ENCODE measurements at regions not wholly inside any gene's neighbourhood (a gene's known extent, or its start where the extent isn't known, plus 50 kb on each side); places are given as distances from the start of the nearest gene placed in this dataset.

DNA sequence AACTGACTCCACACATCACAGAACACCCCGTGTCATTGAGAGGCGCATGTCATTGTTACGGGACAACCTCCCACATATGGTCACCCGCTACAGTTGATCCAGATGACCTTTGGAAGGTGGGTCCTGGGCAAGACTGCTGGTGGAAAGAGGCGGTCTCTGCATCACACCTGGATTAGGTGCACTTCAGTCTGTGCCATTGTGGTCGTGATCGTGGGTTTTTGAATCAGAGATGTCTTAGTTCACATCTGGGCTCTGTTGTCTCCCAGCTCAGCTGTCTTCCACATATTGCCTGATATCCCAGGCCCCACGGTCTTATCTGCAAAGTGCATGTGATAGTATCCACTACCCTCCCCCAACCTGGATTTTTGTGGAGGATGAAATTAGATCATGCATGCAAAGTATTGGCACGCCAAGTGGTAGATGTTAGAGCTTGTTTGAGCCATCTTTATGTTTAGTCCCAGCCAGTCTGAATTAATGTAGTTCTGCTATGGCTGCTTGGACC, 208.7 kb upstream of the FOXN3 start:
- H3K4me3 ChIP-seq (ENCODE audit: low read depth, poor library complexity, severe bottlenecking) = no peak overlapping the region
- DNase-seq (ENCODE audit: low spot score in 2 of 2) = no peak
- TF ChIP-seq POLR2A (IDR thresholded peaks at IDR 0.05) = no peak
- TF ChIP-seq, protein P1, sequence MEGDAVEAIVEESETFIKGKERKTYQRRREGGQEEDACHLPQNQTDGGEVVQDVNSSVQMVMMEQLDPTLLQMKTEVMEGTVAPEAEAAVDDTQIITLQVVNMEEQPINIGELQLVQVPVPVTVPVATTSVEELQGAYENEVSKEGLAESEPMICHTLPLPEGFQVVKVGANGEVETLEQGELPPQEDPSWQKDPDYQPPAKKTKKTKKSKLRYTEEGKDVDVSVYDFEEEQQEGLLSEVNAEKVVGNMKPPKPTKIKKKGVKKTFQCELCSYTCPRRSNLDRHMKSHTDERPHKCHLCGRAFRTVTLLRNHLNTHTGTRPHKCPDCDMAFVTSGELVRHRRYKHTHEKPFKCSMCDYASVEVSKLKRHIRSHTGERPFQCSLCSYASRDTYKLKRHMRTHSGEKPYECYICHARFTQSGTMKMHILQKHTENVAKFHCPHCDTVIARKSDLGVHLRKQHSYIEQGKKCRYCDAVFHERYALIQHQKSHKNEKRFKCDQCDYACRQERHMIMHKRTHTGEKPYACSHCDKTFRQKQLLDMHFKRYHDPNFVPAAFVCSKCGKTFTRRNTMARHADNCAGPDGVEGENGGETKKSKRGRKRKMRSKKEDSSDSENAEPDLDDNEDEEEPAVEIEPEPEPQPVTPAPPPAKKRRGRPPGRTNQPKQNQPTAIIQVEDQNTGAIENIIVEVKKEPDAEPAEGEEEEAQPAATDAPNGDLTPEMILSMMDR (IDR thresholded peaks at IDR 0.05) = no peak
- intact Hi-C loops (cut with DNase I; ENCODE audit: low total_unique reads) = no loop called here
- 62 to 75% methylated on average over 9 of the region's 9 CpGs for WGBS, 2 donors

DNA sequence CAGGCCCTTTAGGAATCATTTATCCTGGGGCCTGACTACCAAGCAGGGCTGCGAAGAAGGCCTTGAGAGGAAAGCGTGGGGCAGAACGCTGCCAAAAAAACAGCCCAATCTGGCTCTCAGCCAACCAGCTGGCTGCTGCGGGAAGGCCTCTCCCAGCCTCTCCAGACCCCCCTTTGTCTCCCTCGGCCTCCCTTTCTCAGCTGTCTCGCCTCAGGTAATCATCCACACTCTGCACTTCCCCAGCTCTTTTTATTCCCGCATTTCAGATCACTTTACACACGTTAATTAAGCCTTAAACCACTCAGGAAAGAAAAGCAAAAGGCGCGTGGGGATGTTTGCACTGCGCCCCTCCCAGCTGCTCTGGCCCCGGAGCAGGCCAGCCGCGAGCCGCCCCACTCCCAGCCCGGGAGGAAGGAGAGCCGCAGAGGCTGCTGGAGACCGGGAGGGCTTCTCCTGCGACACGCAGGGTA, 208.2 kb upstream of the FOXN3 start:
- DNase-seq (ENCODE audit: low spot score in 2 of 2) = no peak
- 47 to 59% methylated on average over 20 of the region's 20 CpGs for WGBS, 2 donors
- TF ChIP-seq POLR2A (IDR thresholded peaks at IDR 0.05) = no peak
- intact Hi-C loops (cut with DNase I; ENCODE audit: low total_unique reads) = no loop called here
- H3K4me3 ChIP-seq (ENCODE audit: low read depth, poor library complexity, severe bottlenecking) = no peak overlapping the region

DNA sequence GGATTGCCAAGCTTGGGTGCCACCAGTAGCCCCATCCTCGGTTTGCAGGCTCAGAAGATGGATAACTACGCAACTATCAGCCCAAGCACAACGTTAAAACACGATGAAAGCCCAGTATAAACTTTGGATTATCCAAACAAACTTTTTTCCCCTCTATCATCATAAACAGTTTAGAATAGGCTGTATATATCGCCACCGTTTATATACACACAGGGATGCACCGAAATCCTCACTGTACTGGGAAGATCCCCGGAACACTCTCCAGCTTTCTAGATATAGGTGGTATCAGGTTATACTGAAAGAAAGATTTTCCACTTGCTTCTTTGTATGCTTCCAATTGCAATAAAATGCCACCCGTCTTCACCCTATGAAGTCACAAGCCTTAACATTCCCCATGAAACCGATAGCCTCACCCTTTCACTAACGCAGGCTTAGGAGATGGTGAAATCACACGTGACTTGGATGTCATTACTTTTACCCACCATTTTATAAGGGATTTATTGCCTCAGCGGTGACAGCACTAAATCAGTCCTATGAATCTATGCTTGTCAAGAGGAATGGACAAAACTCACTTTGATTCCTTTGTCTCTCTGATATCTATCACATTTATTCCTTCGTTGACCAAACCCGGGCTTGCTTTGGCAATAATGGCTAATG, 207.6 kb upstream of the FOXN3 start:
- no peak for TF ChIP-seq POLR2A (IDR thresholded peaks at IDR 0.05)
- H3K4me3 ChIP-seq (ENCODE audit: low read depth, poor library complexity, severe bottlenecking) = no peak overlapping the region
- WGBS, 2 donors = 91 to 92% methylated on average over 15 of the region's 15 CpGs
- no peak for DNase-seq (ENCODE audit: low spot score in 2 of 2)
- intact Hi-C loops (cut with DNase I; ENCODE audit: low total_unique reads) = no loop called here

DNA sequence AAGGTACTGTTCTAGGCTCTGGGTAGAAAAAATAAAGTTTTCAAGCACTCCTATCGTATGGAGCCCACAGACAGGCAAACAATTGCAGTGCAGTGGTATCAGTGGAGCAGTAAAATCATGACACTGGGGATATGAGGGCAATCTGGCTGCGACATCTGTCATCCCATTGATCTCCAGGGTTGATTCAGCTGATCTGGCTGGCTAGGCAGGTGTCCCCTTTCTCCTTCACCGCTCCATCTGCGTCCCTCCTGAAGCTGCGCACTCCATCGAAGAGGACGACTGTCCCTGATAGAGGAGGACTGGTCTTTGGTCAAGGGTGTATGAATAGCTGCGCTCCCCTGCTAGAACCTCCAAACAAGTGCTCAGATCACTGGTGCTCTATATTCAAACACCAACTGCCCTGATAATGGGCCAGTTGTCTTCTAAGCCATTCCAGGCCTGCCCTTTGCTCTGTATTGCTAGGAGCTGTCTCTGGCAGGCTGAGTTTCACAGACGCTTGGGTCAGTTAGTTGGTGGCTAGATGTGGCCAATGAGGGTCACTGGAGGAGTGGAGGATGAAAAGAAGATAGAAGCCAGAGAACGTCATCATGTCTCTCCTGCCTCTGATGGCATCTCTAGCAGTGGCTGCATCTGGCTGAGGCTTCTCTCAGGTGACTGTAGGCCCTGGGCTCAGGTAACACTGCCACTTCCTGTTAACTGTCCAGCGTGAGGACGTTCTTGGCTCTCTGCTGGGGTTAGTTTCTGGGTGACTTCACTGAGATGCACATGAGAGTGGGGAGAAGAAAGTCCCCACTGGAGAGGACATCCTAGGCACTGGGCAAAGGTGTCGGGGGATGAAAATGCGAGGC, 205.0 kb upstream of the FOXN3 start:
- H3K4me3 ChIP-seq (ENCODE audit: low read depth, poor library complexity, severe bottlenecking) = no peak overlapping the region
- DNase-seq (ENCODE audit: low spot score in 2 of 2) = no peak
- 91 to 94% methylated on average over 14 of the region's 14 CpGs for WGBS, 2 donors
- intact Hi-C loops (cut with DNase I; ENCODE audit: low total_unique reads) = no loop called here
- TF ChIP-seq, protein P1 (IDR thresholded peaks at IDR 0.05) = no peak
- TF ChIP-seq POLR2A (IDR thresholded peaks at IDR 0.05) = no peak

DNA sequence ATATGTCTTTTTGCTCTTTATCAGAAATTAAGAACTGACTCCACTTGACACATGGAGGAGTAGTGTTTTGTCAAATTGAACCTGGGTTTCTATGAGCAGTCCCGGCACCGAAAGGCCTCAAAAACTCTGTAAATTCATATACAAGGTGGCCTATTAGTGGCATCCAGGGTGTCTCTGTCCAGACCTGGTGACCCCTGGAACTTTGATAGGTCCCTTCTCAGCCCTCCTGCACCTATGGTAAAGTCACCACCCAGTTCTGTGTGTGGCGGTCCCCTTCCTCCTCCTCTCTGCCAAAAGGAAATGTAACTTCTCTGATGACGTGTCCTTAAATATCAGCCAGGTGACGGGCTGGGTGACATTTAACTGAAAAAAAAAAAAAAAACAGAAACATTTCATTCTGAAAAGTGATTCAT, 204.0 kb upstream of the FOXN3 start:
- no peak overlapping the region for H3K4me3 ChIP-seq (ENCODE audit: low read depth, poor library complexity, severe bottlenecking)
- DNase-seq (ENCODE audit: low spot score in 2 of 2) = no peak
- 79 to 88% methylated on average over 5 of the region's 5 CpGs for WGBS, 2 donors
- intact Hi-C loops (cut with DNase I; ENCODE audit: low total_unique reads) = no loop called here
- TF ChIP-seq, protein P1 (IDR thresholded peaks at IDR 0.05) = no peak
- TF ChIP-seq POLR2A (IDR thresholded peaks at IDR 0.05) = no peak

DNA sequence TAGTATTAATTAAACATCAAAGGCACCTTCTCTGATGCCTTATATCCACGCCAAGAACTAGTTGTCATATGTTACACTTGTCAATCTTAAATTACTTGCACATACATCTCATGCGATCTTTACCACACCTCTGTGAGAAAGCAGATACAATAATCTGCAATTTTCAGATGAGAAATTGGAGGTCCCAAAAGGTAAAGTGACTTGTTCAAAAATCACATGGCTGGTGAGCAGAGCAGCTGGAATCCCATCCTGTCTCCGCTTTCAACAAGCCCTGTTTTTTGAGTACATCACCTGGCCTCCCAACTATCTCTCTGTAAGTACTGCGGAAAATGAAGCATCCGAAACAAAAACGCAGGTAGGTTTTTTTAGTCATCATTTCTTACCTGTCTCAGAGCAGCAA, 203.4 kb upstream of the FOXN3 start:
- intact Hi-C loops (cut with DNase I; ENCODE audit: low total_unique reads) = no loop called here
- WGBS, 2 donors = 83 to 87% methylated on average over 6 of the region's 6 CpGs
- no peak for DNase-seq (ENCODE audit: low spot score in 2 of 2)
- no peak for TF ChIP-seq POLR2A (IDR thresholded peaks at IDR 0.05)
- TF ChIP-seq, protein P1 (IDR thresholded peaks at IDR 0.05) = no peak
- no peak overlapping the region for H3K4me3 ChIP-seq (ENCODE audit: low read depth, poor library complexity, severe bottlenecking)
